Lower leg skin (tissue), 3 donors: ENCODE measurements at regions not wholly inside any gene's neighbourhood (a gene's known extent, or its start where the extent isn't known, plus 50 kb on each side); places are given as distances from the start of the nearest gene placed in this dataset.

Experiments used
- CTCF ChIP-seq, 3 donors: fragments of 450-650 bp; IDR thresholded peaks; one replicate each; pipeline ENCODE4 v1.5.1; 2016; ENCODE audit warnings: antibody characterized with exemption in 3 of 3, mild to moderate bottlenecking in 3 of 3, moderate library complexity in 2 of 3
- POLR2A ChIP-seq, 2 donors: fragments of 450-650 bp; IDR thresholded peaks; one replicate each; pipeline ENCODE4 v1.6.1; 2016 to 2017; ENCODE audit warnings: antibody characterized with exemption in 2 of 2, mild to moderate bottlenecking in 1 of 2, moderate library complexity in 1 of 2

GRCh38 chr5:133841831-133842750 lies 126.3 kb downstream of the C5orf15 start:
- TF ChIP-seq CTCF (IDR thresholded peaks at IDR 0.05) (no peak), POLR2A (IDR thresholded peaks at IDR 0.05) (no peak)
